ENCODE measurements at regions not wholly inside any gene's neighbourhood (a gene's known extent, or its start where the extent isn't known, plus 50 kb on each side); places are given as distances from the start of the nearest gene placed in this dataset.
"Not testable (repeated sequence)": the region's sequence is repeated elsewhere in the genome, so short reads cannot be mapped to it uniquely, and the experiment has no call there.

- no peak for DNase-seq (ENCODE audit: low spot score)
Measured at GRCh38 chr6:163738725-163739407, 324.3 kb downstream of the QKI start.

- DNase-seq (ENCODE audit: low spot score) = no peak
Measured at GRCh38 chr6:163738304-163738703, 323.8 kb downstream of the QKI start.

GRCh38 chr6:163735076-163735475 lies 320.6 kb downstream of the QKI start:
- DNase-seq (ENCODE audit: low spot score) = no peak

- no peak for DNase-seq (ENCODE audit: low spot score)
Measured at GRCh38 chr6:163733061-163733460, 318.5 kb downstream of the QKI start.

- no peak for DNase-seq (ENCODE audit: low spot score)
Measured at GRCh38 chr6:163732479-163732878, 318.0 kb downstream of the QKI start.

- DNase-seq (ENCODE audit: low spot score) = not testable (repeated sequence)
Measured at GRCh38 chr6:163732014-163732351, 317.5 kb downstream of the QKI start.

- DNase-seq (ENCODE audit: low spot score) = no peak
Measured at GRCh38 chr6:163731215-163732013, 316.9 kb downstream of the QKI start.

GRCh38 chr6:163730246-163731210 lies 316.0 kb downstream of the QKI start:
- no peak for DNase-seq (ENCODE audit: low spot score)

GRCh38 chr6:163729127-163729872 lies 314.8 kb downstream of the QKI start:
- no peak for DNase-seq (ENCODE audit: low spot score)

GRCh38 chr6:163728442-163729126 lies 314.1 kb downstream of the QKI start:
- no peak for DNase-seq (ENCODE audit: low spot score)

GRCh38 chr6:163726037-163726695 lies 311.6 kb downstream of the QKI start:
- DNase-seq (ENCODE audit: low spot score) = no peak

GRCh38 chr6:163725008-163725941 lies 310.8 kb downstream of the QKI start:
- no peak for DNase-seq (ENCODE audit: low spot score)

- no peak for DNase-seq (ENCODE audit: low spot score)
Measured at GRCh38 chr6:163724196-163724595, 309.7 kb downstream of the QKI start.

- no peak for DNase-seq (ENCODE audit: low spot score)
Measured at GRCh38 chr6:163723759-163724158, 309.2 kb downstream of the QKI start.

GRCh38 chr6:163721922-163722692 lies 307.6 kb downstream of the QKI start:
- no peak for DNase-seq (ENCODE audit: low spot score)

- no peak for DNase-seq (ENCODE audit: low spot score)
Measured at GRCh38 chr6:163721435-163721834, 306.9 kb downstream of the QKI start.

GRCh38 chr6:163720460-163721235 lies 306.1 kb downstream of the QKI start:
- DNase-seq (ENCODE audit: low spot score) = no peak

- no peak for DNase-seq (ENCODE audit: low spot score)
Measured at GRCh38 chr6:163720005-163720404, 305.5 kb downstream of the QKI start.

All from CD4-positive, alpha-beta T cell treated with Interleukin-2 at 100 ng/mL for 4 hours (primary cell).